ENCODE measurements at regions not wholly inside any gene's neighbourhood (a gene's known extent, or its start where the extent isn't known, plus 50 kb on each side); places are given as distances from the start of the nearest gene placed in this dataset.

DNA sequence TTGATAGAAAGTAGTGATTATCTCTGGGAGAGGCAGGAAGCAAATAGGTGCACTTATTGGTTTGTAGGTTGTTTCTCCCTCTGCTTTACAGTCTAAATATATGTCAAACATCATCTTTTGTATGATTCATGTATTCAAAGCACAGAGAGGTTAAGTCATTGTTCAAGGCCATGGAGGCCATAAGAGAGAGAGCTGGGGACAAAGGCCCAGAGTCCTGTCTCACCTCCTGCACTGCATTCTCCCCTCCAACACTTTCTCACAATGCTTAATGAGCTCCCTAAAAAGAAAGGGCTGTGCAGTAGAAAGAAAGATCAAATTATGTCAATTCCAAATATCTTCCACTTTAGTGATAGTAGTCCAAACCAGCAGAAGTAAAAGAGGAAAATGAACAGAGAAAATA, 180.4 kb upstream of the DIO3 start (continued):
- no peak for TF ChIP-seq ZNF462 (CRISPR knock-in tag; IDR thresholded peaks at IDR 0.05)
- TF ChIP-seq EZH2 (IDR thresholded peaks at IDR 0.05; ENCODE audit: low read depth, unreplicated experiment): no peak

GRCh38 chr14:101383737-101384338, 177.5 kb upstream of the DIO3 start:
- no peak overlapping the region for H3K27ac ChIP-seq (ENCODE audit: low read depth)
- DNase-seq (ENCODE audit: low spot score) (no peak), ATAC-seq (no peak)
- H3K4me3 ChIP-seq: no peak overlapping the region
- no peaks in the 10 kb centered on the region for H3K4me1 ChIP-seq (ENCODE audit: insufficient read depth)
- H3K36me3 Mint-ChIP-seq (ENCODE audit: low read depth): no peaks in the 10 kb centered on the region
- H3K4me3 Mint-ChIP-seq: no peak overlapping the region
- H2AFZ ChIP-seq: no peak overlapping the region
- H3K4me1 Mint-ChIP-seq: no peaks in the 10 kb centered on the region
- no peaks in the 10 kb centered on the region for H3F3A ChIP-seq (replicated peaks; ENCODE audit: low read depth)
- H3K27me3 Mint-ChIP-seq (ENCODE audit: insufficient read depth, low read depth, poor library complexity): peaks cover 6% of the 10 kb centered on the region
- H3K27ac Mint-ChIP-seq: no peak overlapping the region
- no peaks in the 10 kb centered on the region for H3K27me3 ChIP-seq (ENCODE audit: insufficient read depth)
- H3K4me2 ChIP-seq: no peak overlapping the region
- H3K9me3 Mint-ChIP-seq: peaks cover 34% of the 10 kb centered on the region
- no peaks in the 10 kb centered on the region for H3K79me2 ChIP-seq (replicated peaks; ENCODE audit: insufficient read depth)
- 0 out of 2 replicates have a peak, but pooled peaks cover 3% of the 10 kb centered on the region for H3K36me3 ChIP-seq (ENCODE audit: insufficient read depth)
- H3K9me2 ChIP-seq (ENCODE audit: insufficient read depth): no peaks in the 10 kb centered on the region
- H4K20me1 ChIP-seq (replicated peaks; ENCODE audit: insufficient read depth): no peaks in the 10 kb centered on the region
- TF ChIP-seq EZH2 (IDR thresholded peaks at IDR 0.05; ENCODE audit: low read depth, unreplicated experiment): no peak
- no peak for TF ChIP-seq CREB1 (CRISPR knock-in tag; IDR thresholded peaks at IDR 0.05; ENCODE audit: low read depth)
- no peak for TF ChIP-seq EZH2phosphoT487 (IDR thresholded peaks at IDR 0.05; ENCODE audit: unreplicated experiment)
- TF ChIP-seq, protein P1, sequence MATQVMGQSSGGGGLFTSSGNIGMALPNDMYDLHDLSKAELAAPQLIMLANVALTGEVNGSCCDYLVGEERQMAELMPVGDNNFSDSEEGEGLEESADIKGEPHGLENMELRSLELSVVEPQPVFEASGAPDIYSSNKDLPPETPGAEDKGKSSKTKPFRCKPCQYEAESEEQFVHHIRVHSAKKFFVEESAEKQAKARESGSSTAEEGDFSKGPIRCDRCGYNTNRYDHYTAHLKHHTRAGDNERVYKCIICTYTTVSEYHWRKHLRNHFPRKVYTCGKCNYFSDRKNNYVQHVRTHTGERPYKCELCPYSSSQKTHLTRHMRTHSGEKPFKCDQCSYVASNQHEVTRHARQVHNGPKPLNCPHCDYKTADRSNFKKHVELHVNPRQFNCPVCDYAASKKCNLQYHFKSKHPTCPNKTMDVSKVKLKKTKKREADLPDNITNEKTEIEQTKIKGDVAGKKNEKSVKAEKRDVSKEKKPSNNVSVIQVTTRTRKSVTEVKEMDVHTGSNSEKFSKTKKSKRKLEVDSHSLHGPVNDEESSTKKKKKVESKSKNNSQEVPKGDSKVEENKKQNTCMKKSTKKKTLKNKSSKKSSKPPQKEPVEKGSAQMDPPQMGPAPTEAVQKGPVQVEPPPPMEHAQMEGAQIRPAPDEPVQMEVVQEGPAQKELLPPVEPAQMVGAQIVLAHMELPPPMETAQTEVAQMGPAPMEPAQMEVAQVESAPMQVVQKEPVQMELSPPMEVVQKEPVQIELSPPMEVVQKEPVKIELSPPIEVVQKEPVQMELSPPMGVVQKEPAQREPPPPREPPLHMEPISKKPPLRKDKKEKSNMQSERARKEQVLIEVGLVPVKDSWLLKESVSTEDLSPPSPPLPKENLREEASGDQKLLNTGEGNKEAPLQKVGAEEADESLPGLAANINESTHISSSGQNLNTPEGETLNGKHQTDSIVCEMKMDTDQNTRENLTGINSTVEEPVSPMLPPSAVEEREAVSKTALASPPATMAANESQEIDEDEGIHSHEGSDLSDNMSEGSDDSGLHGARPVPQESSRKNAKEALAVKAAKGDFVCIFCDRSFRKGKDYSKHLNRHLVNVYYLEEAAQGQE (IDR thresholded peaks at IDR 0.05; ENCODE audit: unreplicated experiment): no peak
- no peak for TF ChIP-seq POLR2AphosphoS5 (IDR thresholded peaks at IDR 0.05; ENCODE audit: low read depth)
- TF ChIP-seq ZNF331 (CRISPR knock-in tag; IDR thresholded peaks at IDR 0.05; ENCODE audit: low read depth): no peak
- TF ChIP-seq CTCF (conservative IDR thresholded peaks at IDR 0.05; ENCODE audit: low read depth in 2 of 2): no peak
- no peak for TF ChIP-seq JUNB (IDR thresholded peaks at IDR 0.05; ENCODE audit: unreplicated experiment)
- no peak for TF ChIP-seq NANOG (IDR thresholded peaks at IDR 0.05; ENCODE audit: borderline replicate concordance)
- TF ChIP-seq STAT1 (IDR thresholded peaks at IDR 0.05; ENCODE audit: unreplicated experiment): no peak
